ENCODE measurements at regions not wholly inside any gene's neighbourhood (a gene's known extent, or its start where the extent isn't known, plus 50 kb on each side); places are given as distances from the start of the nearest gene placed in this dataset.

DNA sequence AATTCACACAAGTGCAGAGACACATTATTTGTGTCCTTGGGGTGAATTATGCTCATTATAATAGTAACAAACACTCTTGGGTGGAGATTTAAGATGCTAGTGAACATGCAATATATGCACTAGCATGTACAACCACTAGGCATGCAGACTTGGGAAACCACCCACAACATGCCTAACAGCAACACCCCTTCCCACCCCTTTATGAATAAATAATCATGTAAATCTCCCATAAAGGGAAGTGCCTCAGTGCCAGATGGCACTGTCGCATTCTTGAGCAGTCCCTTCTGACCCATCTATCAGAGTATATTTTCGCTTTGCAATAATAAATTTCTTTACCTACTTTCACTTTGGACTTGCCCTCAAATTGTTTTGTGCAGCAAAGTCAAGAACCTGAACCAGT, 1362.2 kb downstream of the OLFM4 start:
- POLR2A ChIA-PET = no interaction called here
- CTCF ChIA-PET = no interaction called here

GRCh38 chr13:54394085-54394700, 1365.6 kb downstream of the OLFM4 start:
- ChIA-PET POLR2A (no interaction called here), CTCF (no interaction called here)
- Mint-ChIP-seq H3K27me3 (ENCODE audit: low read depth) (peaks cover 29% of the 10 kb centered on the region), H3K9me3 (no peaks in the 10 kb centered on the region), H3K4me3 (no peak overlapping the region), H3K27ac (no peak overlapping the region), H3K4me1 (peaks cover 30% of the 10 kb centered on the region), H3K36me3 (no peaks in the 10 kb centered on the region)
- no peak for TF ChIP-seq ZNF263 (CRISPR knock-in tag; IDR thresholded peaks at IDR 0.05; ENCODE audit: low read depth)
- TF ChIP-seq, protein P1, sequence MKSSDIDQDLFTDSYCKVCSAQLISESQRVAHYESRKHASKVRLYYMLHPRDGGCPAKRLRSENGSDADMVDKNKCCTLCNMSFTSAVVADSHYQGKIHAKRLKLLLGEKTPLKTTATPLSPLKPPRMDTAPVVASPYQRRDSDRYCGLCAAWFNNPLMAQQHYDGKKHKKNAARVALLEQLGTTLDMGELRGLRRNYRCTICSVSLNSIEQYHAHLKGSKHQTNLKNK (CRISPR knock-in tag; IDR thresholded peaks at IDR 0.05) = no peak
- TF ChIP-seq, protein P2, sequence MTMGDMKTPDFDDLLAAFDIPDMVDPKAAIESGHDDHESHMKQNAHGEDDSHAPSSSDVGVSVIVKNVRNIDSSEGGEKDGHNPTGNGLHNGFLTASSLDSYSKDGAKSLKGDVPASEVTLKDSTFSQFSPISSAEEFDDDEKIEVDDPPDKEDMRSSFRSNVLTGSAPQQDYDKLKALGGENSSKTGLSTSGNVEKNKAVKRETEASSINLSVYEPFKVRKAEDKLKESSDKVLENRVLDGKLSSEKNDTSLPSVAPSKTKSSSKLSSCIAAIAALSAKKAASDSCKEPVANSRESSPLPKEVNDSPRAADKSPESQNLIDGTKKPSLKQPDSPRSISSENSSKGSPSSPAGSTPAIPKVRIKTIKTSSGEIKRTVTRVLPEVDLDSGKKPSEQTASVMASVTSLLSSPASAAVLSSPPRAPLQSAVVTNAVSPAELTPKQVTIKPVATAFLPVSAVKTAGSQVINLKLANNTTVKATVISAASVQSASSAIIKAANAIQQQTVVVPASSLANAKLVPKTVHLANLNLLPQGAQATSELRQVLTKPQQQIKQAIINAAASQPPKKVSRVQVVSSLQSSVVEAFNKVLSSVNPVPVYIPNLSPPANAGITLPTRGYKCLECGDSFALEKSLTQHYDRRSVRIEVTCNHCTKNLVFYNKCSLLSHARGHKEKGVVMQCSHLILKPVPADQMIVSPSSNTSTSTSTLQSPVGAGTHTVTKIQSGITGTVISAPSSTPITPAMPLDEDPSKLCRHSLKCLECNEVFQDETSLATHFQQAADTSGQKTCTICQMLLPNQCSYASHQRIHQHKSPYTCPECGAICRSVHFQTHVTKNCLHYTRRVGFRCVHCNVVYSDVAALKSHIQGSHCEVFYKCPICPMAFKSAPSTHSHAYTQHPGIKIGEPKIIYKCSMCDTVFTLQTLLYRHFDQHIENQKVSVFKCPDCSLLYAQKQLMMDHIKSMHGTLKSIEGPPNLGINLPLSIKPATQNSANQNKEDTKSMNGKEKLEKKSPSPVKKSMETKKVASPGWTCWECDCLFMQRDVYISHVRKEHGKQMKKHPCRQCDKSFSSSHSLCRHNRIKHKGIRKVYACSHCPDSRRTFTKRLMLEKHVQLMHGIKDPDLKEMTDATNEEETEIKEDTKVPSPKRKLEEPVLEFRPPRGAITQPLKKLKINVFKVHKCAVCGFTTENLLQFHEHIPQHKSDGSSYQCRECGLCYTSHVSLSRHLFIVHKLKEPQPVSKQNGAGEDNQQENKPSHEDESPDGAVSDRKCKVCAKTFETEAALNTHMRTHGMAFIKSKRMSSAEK (CRISPR knock-in tag; IDR thresholded peaks at IDR 0.05; ENCODE audit: borderline replicate concordance) = no peak
- no peak for TF ChIP-seq E2F5 (CRISPR knock-in tag; IDR thresholded peaks at IDR 0.05)
- TF ChIP-seq PRRX2 (CRISPR knock-in tag; IDR thresholded peaks at IDR 0.05) = no peak
- TF ChIP-seq OVOL2 (CRISPR knock-in tag; IDR thresholded peaks at IDR 0.05; ENCODE audit: borderline replicate concordance) = no peak
- TF ChIP-seq KAT7 (CRISPR knock-in tag; IDR thresholded peaks at IDR 0.05; ENCODE audit: borderline replicate concordance) = no peak
- no peak for TF ChIP-seq TP53 (CRISPR knock-in tag; IDR thresholded peaks at IDR 0.05)
- TF ChIP-seq, protein P3, sequence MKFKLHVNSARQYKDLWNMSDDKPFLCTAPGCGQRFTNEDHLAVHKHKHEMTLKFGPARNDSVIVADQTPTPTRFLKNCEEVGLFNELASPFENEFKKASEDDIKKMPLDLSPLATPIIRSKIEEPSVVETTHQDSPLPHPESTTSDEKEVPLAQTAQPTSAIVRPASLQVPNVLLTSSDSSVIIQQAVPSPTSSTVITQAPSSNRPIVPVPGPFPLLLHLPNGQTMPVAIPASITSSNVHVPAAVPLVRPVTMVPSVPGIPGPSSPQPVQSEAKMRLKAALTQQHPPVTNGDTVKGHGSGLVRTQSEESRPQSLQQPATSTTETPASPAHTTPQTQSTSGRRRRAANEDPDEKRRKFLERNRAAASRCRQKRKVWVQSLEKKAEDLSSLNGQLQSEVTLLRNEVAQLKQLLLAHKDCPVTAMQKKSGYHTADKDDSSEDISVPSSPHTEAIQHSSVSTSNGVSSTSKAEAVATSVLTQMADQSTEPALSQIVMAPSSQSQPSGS (CRISPR knock-in tag; IDR thresholded peaks at IDR 0.05; ENCODE audit: borderline replicate concordance, low read depth) = no peak
- no peak for TF ChIP-seq ZBTB21 (CRISPR knock-in tag; IDR thresholded peaks at IDR 0.05; ENCODE audit: borderline replicate concordance)
- TF ChIP-seq, protein P4, sequence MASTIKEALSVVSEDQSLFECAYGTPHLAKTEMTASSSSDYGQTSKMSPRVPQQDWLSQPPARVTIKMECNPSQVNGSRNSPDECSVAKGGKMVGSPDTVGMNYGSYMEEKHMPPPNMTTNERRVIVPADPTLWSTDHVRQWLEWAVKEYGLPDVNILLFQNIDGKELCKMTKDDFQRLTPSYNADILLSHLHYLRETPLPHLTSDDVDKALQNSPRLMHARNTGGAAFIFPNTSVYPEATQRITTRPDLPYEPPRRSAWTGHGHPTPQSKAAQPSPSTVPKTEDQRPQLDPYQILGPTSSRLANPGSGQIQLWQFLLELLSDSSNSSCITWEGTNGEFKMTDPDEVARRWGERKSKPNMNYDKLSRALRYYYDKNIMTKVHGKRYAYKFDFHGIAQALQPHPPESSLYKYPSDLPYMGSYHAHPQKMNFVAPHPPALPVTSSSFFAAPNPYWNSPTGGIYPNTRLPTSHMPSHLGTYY (CRISPR knock-in tag; IDR thresholded peaks at IDR 0.05) = no peak
- TF ChIP-seq, protein P5, sequence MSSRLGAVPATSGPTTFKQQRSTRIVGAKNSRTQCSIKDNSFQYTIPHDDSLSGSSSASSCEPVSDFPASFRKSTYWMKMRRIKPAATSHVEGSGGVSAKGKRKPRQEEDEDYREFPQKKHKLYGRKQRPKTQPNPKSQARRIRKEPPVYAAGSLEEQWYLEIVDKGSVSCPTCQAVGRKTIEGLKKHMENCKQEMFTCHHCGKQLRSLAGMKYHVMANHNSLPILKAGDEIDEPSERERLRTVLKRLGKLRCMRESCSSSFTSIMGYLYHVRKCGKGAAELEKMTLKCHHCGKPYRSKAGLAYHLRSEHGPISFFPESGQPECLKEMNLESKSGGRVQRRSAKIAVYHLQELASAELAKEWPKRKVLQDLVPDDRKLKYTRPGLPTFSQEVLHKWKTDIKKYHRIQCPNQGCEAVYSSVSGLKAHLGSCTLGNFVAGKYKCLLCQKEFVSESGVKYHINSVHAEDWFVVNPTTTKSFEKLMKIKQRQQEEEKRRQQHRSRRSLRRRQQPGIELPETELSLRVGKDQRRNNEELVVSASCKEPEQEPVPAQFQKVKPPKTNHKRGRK (CRISPR knock-in tag; IDR thresholded peaks at IDR 0.05; ENCODE audit: borderline replicate concordance) = no peak
- DNase-seq (ENCODE audit: low spot score) = no peak
- ATAC-seq = no peak

More for the DNA sequence above, 1362.2 kb downstream of the OLFM4 start:
- TF ChIP-seq ZNF416 (CRISPR knock-in tag; IDR thresholded peaks at IDR 0.05) (no peak), ZBTB21 (CRISPR knock-in tag; IDR thresholded peaks at IDR 0.05; ENCODE audit: borderline replicate concordance) (no peak), ZNF671 (CRISPR knock-in tag; IDR thresholded peaks at IDR 0.05) (no peak), CBFB (CRISPR knock-in tag; IDR thresholded peaks at IDR 0.05; ENCODE audit: low read depth) (no peak), SMAD4 (CRISPR knock-in tag; IDR thresholded peaks at IDR 0.05) (no peak), CREB1 (CRISPR knock-in tag; IDR thresholded peaks at IDR 0.05) (no peak), FOXP1 (CRISPR knock-in tag; IDR thresholded peaks at IDR 0.05; ENCODE audit: borderline replicate concordance) (no peak), CREM (CRISPR knock-in tag; IDR thresholded peaks at IDR 0.05) (no peak), KAT7 (CRISPR knock-in tag; IDR thresholded peaks at IDR 0.05; ENCODE audit: borderline replicate concordance) (no peak), NFE2L1 (CRISPR knock-in tag; IDR thresholded peaks at IDR 0.05) (no peak), E2F5 (CRISPR knock-in tag; IDR thresholded peaks at IDR 0.05) (no peak), HMGA2 (CRISPR knock-in tag; IDR thresholded peaks at IDR 0.05) (no peak), GABPB1 (CRISPR knock-in tag; IDR thresholded peaks at IDR 0.05) (no peak)
- TF ChIP-seq, protein P3 (CRISPR knock-in tag; IDR thresholded peaks at IDR 0.05; ENCODE audit: borderline replicate concordance, low read depth) = no peak
- TF ChIP-seq, protein P6, sequence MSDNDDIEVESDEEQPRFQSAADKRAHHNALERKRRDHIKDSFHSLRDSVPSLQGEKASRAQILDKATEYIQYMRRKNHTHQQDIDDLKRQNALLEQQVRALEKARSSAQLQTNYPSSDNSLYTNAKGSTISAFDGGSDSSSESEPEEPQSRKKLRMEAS (CRISPR knock-in tag; IDR thresholded peaks at IDR 0.05) = no peak
- H3K4me1 Mint-ChIP-seq = peaks cover 53% of the 10 kb centered on the region
- H3K9me3 Mint-ChIP-seq = no peaks in the 10 kb centered on the region
- H3K27ac Mint-ChIP-seq = no peak overlapping the region
- no peak for ATAC-seq
- no peaks in the 10 kb centered on the region for H3K36me3 Mint-ChIP-seq
- no peak for DNase-seq (ENCODE audit: low spot score)
- peaks cover 63% of the 10 kb centered on the region for H3K27me3 Mint-ChIP-seq (ENCODE audit: low read depth)
- no peak overlapping the region for H3K4me3 Mint-ChIP-seq
